ENCODE measurements at regions not wholly inside any gene's neighbourhood (a gene's known extent, or its start where the extent isn't known, plus 50 kb on each side); places are given as distances from the start of the nearest gene placed in this dataset.

GRCh38 chr9:7859701-7860334 lies 60.2 kb upstream of the DMAC1 start:
- TF ChIP-seq TOX (CRISPR knock-in tag; IDR thresholded peaks at IDR 0.05; ENCODE audit: borderline replicate concordance): no peak
- TF ChIP-seq PPARA (CRISPR knock-in tag; IDR thresholded peaks at IDR 0.05; ENCODE audit: borderline replicate concordance): no peak
- no peak for TF ChIP-seq CREB5 (CRISPR knock-in tag; IDR thresholded peaks at IDR 0.05; ENCODE audit: low read depth)
- TF ChIP-seq PATZ1 (CRISPR knock-in tag; IDR thresholded peaks at IDR 0.05; ENCODE audit: borderline replicate concordance): no peak
- no peak for TF ChIP-seq ZFP3 (CRISPR knock-in tag; IDR thresholded peaks at IDR 0.05)
- no peak for TF ChIP-seq ZNF565 (CRISPR knock-in tag; conservative IDR thresholded peaks at IDR 0.05; ENCODE audit: low read depth)
- TF ChIP-seq ZNF70 (CRISPR knock-in tag; IDR thresholded peaks at IDR 0.05): no peak
- TF ChIP-seq ZC3H10 (CRISPR knock-in tag; IDR thresholded peaks at IDR 0.05): no peak
- no peak for TF ChIP-seq RARB (CRISPR knock-in tag; IDR thresholded peaks at IDR 0.05)
- no peak for TF ChIP-seq SNAI2 (CRISPR knock-in tag; IDR thresholded peaks at IDR 0.05)
- TF ChIP-seq TCF4 (CRISPR knock-in tag; IDR thresholded peaks at IDR 0.05; ENCODE audit: borderline replicate concordance): no peak
- no peak for ATAC-seq

GRCh38 chr9:7858166-7858565 lies 58.6 kb upstream of the DMAC1 start:
- TF ChIP-seq POU6F1 (CRISPR knock-in tag; IDR thresholded peaks at IDR 0.05; ENCODE audit: borderline replicate concordance, low read depth): no peak
- TF ChIP-seq ISL1 (CRISPR knock-in tag; IDR thresholded peaks at IDR 0.05): no peak
- no peak for TF ChIP-seq CREB5 (CRISPR knock-in tag; IDR thresholded peaks at IDR 0.05; ENCODE audit: low read depth)
- no peak for TF ChIP-seq TCF4 (CRISPR knock-in tag; IDR thresholded peaks at IDR 0.05; ENCODE audit: borderline replicate concordance)
- no peak for TF ChIP-seq TSHZ2 (CRISPR knock-in tag; IDR thresholded peaks at IDR 0.05)
- no peak for TF ChIP-seq ESRRG (CRISPR knock-in tag; IDR thresholded peaks at IDR 0.05)
- no peak for TF ChIP-seq SNAI2 (CRISPR knock-in tag; IDR thresholded peaks at IDR 0.05)
- TF ChIP-seq ARNTL (CRISPR knock-in tag; IDR thresholded peaks at IDR 0.05; ENCODE audit: borderline replicate concordance, low read depth): no peak
- TF ChIP-seq OSR1 (CRISPR knock-in tag; IDR thresholded peaks at IDR 0.05): no peak
- no peak for TF ChIP-seq BACH2 (CRISPR knock-in tag; IDR thresholded peaks at IDR 0.05; ENCODE audit: borderline replicate concordance)
- TF ChIP-seq ZFP3 (CRISPR knock-in tag; IDR thresholded peaks at IDR 0.05): no peak
- TF ChIP-seq ZC3H10 (CRISPR knock-in tag; IDR thresholded peaks at IDR 0.05): no peak
- no peak for TF ChIP-seq ZNF70 (CRISPR knock-in tag; IDR thresholded peaks at IDR 0.05)
- TF ChIP-seq ZNF565 (CRISPR knock-in tag; conservative IDR thresholded peaks at IDR 0.05; ENCODE audit: low read depth): no peak
- TF ChIP-seq CSRNP3 (CRISPR knock-in tag; IDR thresholded peaks at IDR 0.05): no peak
- ATAC-seq: no peak

Measured in SK-N-SH treated with all-trans-retinoic acid at 6 μM for 48 hours (cell line).